NOMO-1 (cell line): ENCODE measurements at regions not wholly inside any gene's neighbourhood (a gene's known extent, or its start where the extent isn't known, plus 50 kb on each side); places are given as distances from the start of the nearest gene placed in this dataset.

Source experiments
- DNase-seq, 2 experiments: peaks; one replicate each; lab custom pipeline; 2025; ENCODE audit not compliant: unreplicated experiment in 2 of 2; lab: John Stamatoyannopoulos, UW

GRCh38 chr9:85215416-85215815, 526.3 kb downstream of the AGTPBP1 start:
- no peak for DNase-seq

- DNase-seq: no peak
Observed at GRCh38 chr9:85213650-85214607, 527.8 kb downstream of the AGTPBP1 start.

- DNase-seq: no peak
Observed at GRCh38 chr9:85212887-85213286, 528.9 kb downstream of the AGTPBP1 start.

- DNase-seq: no peak
Observed at GRCh38 chr9:85212209-85212608, 529.5 kb downstream of the AGTPBP1 start.

GRCh38 chr9:85208666-85209065, 533.1 kb downstream of the AGTPBP1 start:
- no peak for DNase-seq

- no peak for DNase-seq
Observed at GRCh38 chr9:85204176-85204575, 534.6 kb downstream of the NTRK2 start.

GRCh38 chr9:85202596-85202995, 533.1 kb downstream of the NTRK2 start:
- no peak for DNase-seq

- DNase-seq: no peak
Observed at GRCh38 chr9:85200726-85201404, 531.3 kb downstream of the NTRK2 start.

- DNase-seq: no peak
Observed at GRCh38 chr9:85199866-85200495, 530.5 kb downstream of the NTRK2 start.

- no peak for DNase-seq
Observed at GRCh38 chr9:85192750-85193149, 523.2 kb downstream of the NTRK2 start.

- DNase-seq: no peak
Observed at GRCh38 chr9:85186218-85186585, 516.7 kb downstream of the NTRK2 start.

- DNase-seq: no peak
Observed at GRCh38 chr9:85185486-85186217, 516.1 kb downstream of the NTRK2 start.

- no peak for DNase-seq
Observed at GRCh38 chr9:85182383-85182782, 512.9 kb downstream of the NTRK2 start.

GRCh38 chr9:85178474-85178873, 508.9 kb downstream of the NTRK2 start:
- no peak for DNase-seq

- no peak for DNase-seq
Observed at GRCh38 chr9:85173967-85174366, 504.4 kb downstream of the NTRK2 start.

GRCh38 chr9:85172001-85172978, 502.8 kb downstream of the NTRK2 start:
- DNase-seq: no peak

- DNase-seq: no peak
Observed at GRCh38 chr9:85171163-85171562, 501.6 kb downstream of the NTRK2 start.

GRCh38 chr9:85168412-85168811, 498.9 kb downstream of the NTRK2 start:
- no peak for DNase-seq

GRCh38 chr9:85167146-85167545, 497.6 kb downstream of the NTRK2 start:
- no peak for DNase-seq

- no peak for DNase-seq
Observed at GRCh38 chr9:85163825-85164224, 494.3 kb downstream of the NTRK2 start.
